ENCODE measurements at regions not wholly inside any gene's neighbourhood (a gene's known extent, or its start where the extent isn't known, plus 50 kb on each side); places are given as distances from the start of the nearest gene placed in this dataset.

- TF ChIP-seq, protein P1, sequence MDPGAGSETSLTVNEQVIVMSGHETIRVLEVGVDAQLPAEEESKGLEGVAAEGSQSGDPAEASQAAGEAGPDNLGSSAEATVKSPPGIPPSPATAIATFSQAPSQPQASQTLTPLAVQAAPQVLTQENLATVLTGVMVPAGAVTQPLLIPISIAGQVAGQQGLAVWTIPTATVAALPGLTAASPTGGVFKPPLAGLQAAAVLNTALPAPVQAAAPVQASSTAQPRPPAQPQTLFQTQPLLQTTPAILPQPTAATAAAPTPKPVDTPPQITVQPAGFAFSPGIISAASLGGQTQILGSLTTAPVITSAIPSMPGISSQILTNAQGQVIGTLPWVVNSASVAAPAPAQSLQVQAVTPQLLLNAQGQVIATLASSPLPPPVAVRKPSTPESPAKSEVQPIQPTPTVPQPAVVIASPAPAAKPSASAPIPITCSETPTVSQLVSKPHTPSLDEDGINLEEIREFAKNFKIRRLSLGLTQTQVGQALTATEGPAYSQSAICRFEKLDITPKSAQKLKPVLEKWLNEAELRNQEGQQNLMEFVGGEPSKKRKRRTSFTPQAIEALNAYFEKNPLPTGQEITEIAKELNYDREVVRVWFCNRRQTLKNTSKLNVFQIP (CRISPR knock-in tag; IDR thresholded peaks at IDR 0.05; ENCODE audit: borderline replicate concordance, low read depth), result no peak
- TF ChIP-seq GLIS3 (CRISPR knock-in tag; IDR thresholded peaks at IDR 0.05) (no peak), ZNF565 (CRISPR knock-in tag; conservative IDR thresholded peaks at IDR 0.05; ENCODE audit: low read depth) (no peak), ARNTL (CRISPR knock-in tag; IDR thresholded peaks at IDR 0.05; ENCODE audit: borderline replicate concordance, low read depth) (no peak), BACH2 (CRISPR knock-in tag; IDR thresholded peaks at IDR 0.05; ENCODE audit: borderline replicate concordance) (no peak)
- TF ChIP-seq, protein P2, sequence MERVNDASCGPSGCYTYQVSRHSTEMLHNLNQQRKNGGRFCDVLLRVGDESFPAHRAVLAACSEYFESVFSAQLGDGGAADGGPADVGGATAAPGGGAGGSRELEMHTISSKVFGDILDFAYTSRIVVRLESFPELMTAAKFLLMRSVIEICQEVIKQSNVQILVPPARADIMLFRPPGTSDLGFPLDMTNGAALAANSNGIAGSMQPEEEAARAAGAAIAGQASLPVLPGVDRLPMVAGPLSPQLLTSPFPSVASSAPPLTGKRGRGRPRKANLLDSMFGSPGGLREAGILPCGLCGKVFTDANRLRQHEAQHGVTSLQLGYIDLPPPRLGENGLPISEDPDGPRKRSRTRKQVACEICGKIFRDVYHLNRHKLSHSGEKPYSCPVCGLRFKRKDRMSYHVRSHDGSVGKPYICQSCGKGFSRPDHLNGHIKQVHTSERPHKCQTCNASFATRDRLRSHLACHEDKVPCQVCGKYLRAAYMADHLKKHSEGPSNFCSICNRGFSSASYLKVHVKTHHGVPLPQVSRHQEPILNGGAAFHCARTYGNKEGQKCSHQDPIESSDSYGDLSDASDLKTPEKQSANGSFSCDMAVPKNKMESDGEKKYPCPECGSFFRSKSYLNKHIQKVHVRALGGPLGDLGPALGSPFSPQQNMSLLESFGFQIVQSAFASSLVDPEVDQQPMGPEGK (CRISPR knock-in tag; IDR thresholded peaks at IDR 0.05; ENCODE audit: borderline replicate concordance), result no peak
Measured at GRCh38 chr20:12054556-12054955, 136.9 kb downstream of the BTBD3 start.
